CD4-positive, alpha-beta memory T cell (primary cell): ENCODE measurements at regions not wholly inside any gene's neighbourhood (a gene's known extent, or its start where the extent isn't known, plus 50 kb on each side); places are given as distances from the start of the nearest gene placed in this dataset.

Source experiments
- CTCF ChIA-PET: fragments of 350-600 bp; sonication (Branson Sonifier 250); formaldehyde crosslinking; loops from one replicate; lab custom pipeline; 2021; ENCODE audit warnings: inconsistent platforms; ENCODE audit not compliant: partially characterized antibody; lab: Charles Lee
- POLR2A ChIA-PET: fragments of 350-600 bp; sonication (Branson Sonifier 250); formaldehyde crosslinking; loops from one replicate; lab custom pipeline; 2021; ENCODE audit not compliant: partially characterized antibody; lab: Charles Lee
- DNase-seq, 5 donors: peaks; one replicate each; pipeline versions ENCODE4 v3.0.0 to v3.0.0-alpha.2; 2020 to 2022; ENCODE audit warnings: mixed read lengths in 1 of 5
- H3K27ac ChIP-seq: one replicate; pipeline ENCODE4 v1.7.0; 2013; ENCODE audit warnings: low read depth, low read length
- H3K27me3 ChIP-seq: 2 replicates; pipeline ENCODE4 v1.7.0; 2013; ENCODE audit warnings: mild to moderate bottlenecking, low read length, moderate library complexity; ENCODE audit not compliant: insufficient read depth
- H3K36me3 ChIP-seq: 2 replicates; pipeline ENCODE4 v1.7.0; 2013; ENCODE audit warnings: mild to moderate bottlenecking, low read length, moderate library complexity; ENCODE audit not compliant: insufficient read depth
- H3K4me1 ChIP-seq: 2 replicates; pipeline ENCODE4 v1.7.0; 2013; ENCODE audit warnings: mild to moderate bottlenecking, low read length, moderate library complexity; ENCODE audit not compliant: insufficient read depth
- H3K4me3 ChIP-seq, 2 donors: one replicate each; pipeline ENCODE4 v1.7.0; 2013; ENCODE audit warnings: low read length in 2 of 2, mild to moderate bottlenecking in 1 of 2
- H3K9me3 ChIP-seq, 2 donors: one replicate each; pipeline ENCODE4 v1.7.0; 2013; ENCODE audit warnings: low read length in 2 of 2, control low read depth in 1 of 2; ENCODE audit not compliant: control insufficient read depth in 1 of 2
- H3K27ac Mint-ChIP-seq, 7 donors: one replicate each; pipeline ENCODE4 v1.8.0; 2020 to 2021; ENCODE audit warnings: mixed read lengths in 7 of 7, mild to moderate bottlenecking in 6 of 7, inconsistent platforms in 3 of 7, moderate library complexity in 3 of 7
- H3K27me3 Mint-ChIP-seq, 2 donors: one replicate each; pipeline ENCODE4 v1.8.0; 2020 to 2021; ENCODE audit warnings: mixed read lengths in 2 of 2
- H3K36me3 Mint-ChIP-seq, 2 donors: one replicate each; pipeline ENCODE4 v1.8.0; 2020 to 2021; ENCODE audit warnings: mixed read lengths in 2 of 2, inconsistent platforms in 1 of 2, mild to moderate bottlenecking in 1 of 2
- H3K4me1 Mint-ChIP-seq, 4 donors: one replicate each; pipeline ENCODE4 v1.8.0; 2020 to 2021; ENCODE audit warnings: mixed read lengths in 4 of 4, mild to moderate bottlenecking in 1 of 4
- H3K4me3 Mint-ChIP-seq, 8 donors: one replicate each; pipeline ENCODE4 v1.8.0; 2020 to 2021; ENCODE audit warnings: mixed read lengths in 8 of 8, mild to moderate bottlenecking in 7 of 8, moderate library complexity in 6 of 8, inconsistent platforms in 3 of 8
- H3K9me3 Mint-ChIP-seq, 8 donors: one replicate each; pipeline ENCODE4 v1.8.0; 2020 to 2021; ENCODE audit warnings: mixed read lengths in 8 of 8, mild to moderate bottlenecking in 5 of 8, inconsistent platforms in 3 of 8, moderate library complexity in 1 of 8
- intact Hi-C: fragments of 100-400 bp; cut with micrococcal nuclease; formaldehyde crosslinking; loops from one replicate; pipeline ENCODE4 v1.15.1; 2023

DNA sequence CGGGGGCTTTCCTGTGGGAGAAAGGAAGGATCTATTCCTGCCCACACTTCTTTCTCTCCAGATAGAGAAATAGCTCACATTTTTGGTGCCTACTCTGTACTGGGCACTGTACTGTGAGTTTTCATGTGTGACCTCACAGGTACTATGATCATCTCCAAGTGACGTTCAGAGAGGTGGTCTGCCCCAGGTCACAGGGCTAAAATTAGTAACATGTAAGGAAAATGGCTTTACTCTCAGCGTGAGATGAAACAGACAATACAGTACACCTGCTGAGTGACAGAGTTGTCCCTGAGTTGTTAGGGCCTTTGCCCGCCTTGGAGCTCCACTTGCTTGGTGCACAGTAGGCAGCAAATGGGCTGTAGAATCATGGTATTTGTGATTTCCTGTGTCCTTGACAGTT, 306.1 kb upstream of the DMRT1 start:
- CTCF ChIA-PET: interaction anchor here (1.3 kb wide), 1 partner anchor 11 kb away, joined by 3 read pairs; no protein-coding TSS in a partner anchor
- POLR2A ChIA-PET: no interaction called here

DNA sequence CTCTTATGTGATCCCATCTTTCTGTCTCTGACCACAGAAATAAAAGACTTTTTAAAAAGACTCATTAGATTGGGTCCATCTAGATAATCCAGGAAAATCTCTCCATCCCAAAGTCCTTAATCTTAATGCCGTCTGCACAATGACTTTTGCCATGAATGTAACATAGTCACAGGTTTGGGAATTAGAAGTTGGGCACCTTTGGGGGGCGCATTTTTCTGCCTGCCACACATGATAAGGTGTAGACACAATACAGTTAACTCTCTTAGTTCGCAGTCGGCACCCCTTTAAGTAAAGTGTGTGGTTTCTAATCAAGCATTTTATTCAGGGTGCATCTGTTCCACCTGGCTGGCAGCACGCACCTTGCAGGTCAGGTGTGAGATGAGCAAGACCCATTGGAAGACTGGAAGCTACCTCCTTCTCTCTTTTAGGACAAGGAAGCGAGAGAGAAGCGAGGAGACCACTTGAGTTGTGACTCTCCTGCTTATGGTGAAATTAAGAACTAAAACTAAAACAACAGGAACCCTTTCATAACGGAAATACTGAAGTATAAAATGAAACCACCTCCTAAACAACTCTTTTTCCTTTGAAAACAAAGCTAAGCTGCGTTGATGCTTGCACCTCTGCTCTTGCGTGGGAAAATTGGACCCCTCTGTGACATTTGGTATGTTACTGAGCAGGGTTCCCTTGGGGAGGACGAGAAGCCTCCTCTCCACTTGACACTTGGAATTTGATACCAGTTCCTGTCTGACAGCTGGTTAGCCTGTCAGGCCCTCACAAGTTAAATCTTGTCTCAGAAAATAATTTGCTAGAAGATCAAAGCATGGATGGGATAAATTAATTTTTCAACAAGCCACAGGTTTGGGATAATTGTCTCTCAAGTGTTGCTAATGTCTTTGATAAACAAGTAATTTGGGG, 304.6 kb upstream of the DMRT1 start:
- Histone ChIP-seq H3K9me3 (no peaks in the 10 kb centered on the region), H3K27ac (no peak overlapping the region), H3K27me3 (no peaks in the 10 kb centered on the region), H3K4me3 (peak overlapping the region in 1 of 2 donors; percentile 25), H3K36me3 (no peaks in the 10 kb centered on the region), H3K4me1 (peaks cover 4% of the 10 kb centered on the region)
- peaks cover 0 to 6% of the 10 kb centered on the region in 2 donors for H3K36me3 Mint-ChIP-seq
- peaks cover 4 to 27% (median 11%) of the 10 kb centered on the region in 4 donors for H3K4me1 Mint-ChIP-seq
- peaks cover 0 to 9% (median under 1%) of the 10 kb centered on the region in 8 donors for H3K9me3 Mint-ChIP-seq
- peak overlapping the region in 6 of 7 donors; percentile 35 to 93 (median 82) for H3K27ac Mint-ChIP-seq
- CTCF ChIA-PET: interaction anchor here (1.3 kb wide), 1 partner anchor 13 kb away, joined by 3 read pairs; no protein-coding TSS in a partner anchor
- H3K4me3 Mint-ChIP-seq: peak overlapping the region; percentile 32 to 84 (median 78)
- intact Hi-C loops: loop anchor here (5.0 kb wide), 1 partner anchor 35 kb away; the partner anchor contains the start of gene KANK1
- peaks cover 0 to 2% of the 10 kb centered on the region in 2 donors for H3K27me3 Mint-ChIP-seq
- POLR2A ChIA-PET: interaction anchor here (1.7 kb wide), 1 partner anchor 33 kb away, joined by 8 read pairs; the partner anchor contains the start of gene KANK1
- no peak for DNase-seq

More for the DNA sequence above, 306.1 kb upstream of the DMRT1 start:
- no peak overlapping the region for H3K4me3 ChIP-seq
- Mint-ChIP-seq H3K4me3 (peak overlapping the region in 1 of 8 donors; percentile 57), H3K4me1 (peaks cover 4 to 27% (median 11%) of the 10 kb centered on the region in 4 donors), H3K36me3 (peaks cover 0 to 13% of the 10 kb centered on the region in 2 donors), H3K27me3 (peaks cover 0 to 7% of the 10 kb centered on the region in 2 donors), H3K27ac (peak overlapping the region in 1 of 7 donors; percentile 3), H3K9me3 (peaks cover 0 to 5% (median under 1%) of the 10 kb centered on the region in 8 donors)
- intact Hi-C loops: loop anchor here (5.0 kb wide), 1 partner anchor 33 kb away; the partner anchor contains the start of gene KANK1
- no peak for DNase-seq
- no peak overlapping the region for H3K27ac ChIP-seq
- H3K4me1 ChIP-seq: peaks cover 4% of the 10 kb centered on the region
- no peaks in the 10 kb centered on the region for H3K36me3 ChIP-seq
- no peaks in the 10 kb centered on the region for H3K27me3 ChIP-seq
- no peaks in the 10 kb centered on the region for H3K9me3 ChIP-seq

DNA sequence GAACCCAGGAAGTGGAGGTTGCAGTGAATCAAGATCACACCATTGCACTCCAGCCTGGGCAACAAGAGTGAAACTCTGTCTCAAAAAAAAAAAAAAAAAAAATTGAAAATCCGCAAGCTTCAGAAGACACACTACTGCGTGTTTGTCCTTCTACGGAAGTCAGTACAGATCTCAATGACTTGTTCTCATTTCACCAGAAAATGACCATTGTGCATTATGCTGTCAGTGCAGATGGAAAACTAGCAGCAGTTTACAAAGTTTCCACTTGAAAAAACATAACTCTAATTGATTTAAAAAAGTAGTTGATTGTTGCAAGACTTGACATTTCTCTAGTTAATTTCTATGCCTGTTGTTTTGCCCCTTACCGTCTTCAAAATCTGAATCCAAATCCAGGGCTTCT, 298.0 kb upstream of the DMRT1 start:
- Histone ChIP-seq H3K27me3 (no peaks in the 10 kb centered on the region), H3K27ac (no peak overlapping the region), H3K36me3 (no peaks in the 10 kb centered on the region), H3K4me1 (no peaks in the 10 kb centered on the region), H3K9me3 (no peaks in the 10 kb centered on the region), H3K4me3 (no peak overlapping the region)
- no peak overlapping the region for H3K4me3 Mint-ChIP-seq
- H3K4me1 Mint-ChIP-seq: peaks cover 2 to 15% (median 9%) of the 10 kb centered on the region in 4 donors
- peaks cover 0 to 2% of the 10 kb centered on the region in 2 donors for H3K27me3 Mint-ChIP-seq
- POLR2A ChIA-PET: no interaction called here
- DNase-seq: no peak
- CTCF ChIA-PET: no interaction called here
- H3K27ac Mint-ChIP-seq: no peak overlapping the region
- H3K9me3 Mint-ChIP-seq: peaks cover 0 to 9% (median 0%) of the 10 kb centered on the region in 8 donors
- H3K36me3 Mint-ChIP-seq: no peaks in the 10 kb centered on the region
- intact Hi-C loops: no loop called here

DNA sequence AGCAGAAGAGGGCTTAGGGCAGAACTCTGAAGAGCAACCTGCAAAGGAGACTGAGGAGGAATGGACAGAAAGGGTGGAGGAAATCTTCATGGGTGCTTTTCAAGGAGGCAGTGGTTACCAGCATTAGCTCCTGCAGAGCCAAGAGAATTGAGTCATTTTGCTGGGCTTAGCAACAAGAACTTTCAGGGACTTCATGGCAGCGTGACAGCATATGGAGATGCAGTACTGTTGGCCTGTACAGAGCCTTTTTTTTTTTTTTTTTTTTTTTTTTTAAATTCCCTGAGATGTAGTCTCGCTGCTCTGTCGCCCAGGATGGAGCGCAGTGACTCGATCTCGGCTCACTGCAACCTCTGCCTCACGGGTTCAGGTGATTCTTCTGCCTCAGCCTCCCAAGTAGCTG, 296.0 kb upstream of the DMRT1 start:
- Histone ChIP-seq H3K9me3 (no peaks in the 10 kb centered on the region), H3K27ac (no peak overlapping the region), H3K4me1 (no peaks in the 10 kb centered on the region), H3K4me3 (no peak overlapping the region), H3K27me3 (no peaks in the 10 kb centered on the region), H3K36me3 (no peaks in the 10 kb centered on the region)
- Mint-ChIP-seq H3K27me3 (peaks cover 0 to 7% of the 10 kb centered on the region in 2 donors), H3K36me3 (peaks cover 0 to 5% of the 10 kb centered on the region in 2 donors), H3K9me3 (peaks cover 0 to 3% (median 0%) of the 10 kb centered on the region in 8 donors), H3K27ac (no peak overlapping the region), H3K4me1 (peaks cover 2 to 15% (median 9%) of the 10 kb centered on the region in 4 donors), H3K4me3 (no peak overlapping the region)
- ChIA-PET CTCF (interaction anchor here (1.0 kb wide), 1 partner anchor 8 kb away, joined by 3 read pairs; no protein-coding TSS in a partner anchor), POLR2A (no interaction called here)
- no peak for DNase-seq
- intact Hi-C loops: no loop called here

DNA sequence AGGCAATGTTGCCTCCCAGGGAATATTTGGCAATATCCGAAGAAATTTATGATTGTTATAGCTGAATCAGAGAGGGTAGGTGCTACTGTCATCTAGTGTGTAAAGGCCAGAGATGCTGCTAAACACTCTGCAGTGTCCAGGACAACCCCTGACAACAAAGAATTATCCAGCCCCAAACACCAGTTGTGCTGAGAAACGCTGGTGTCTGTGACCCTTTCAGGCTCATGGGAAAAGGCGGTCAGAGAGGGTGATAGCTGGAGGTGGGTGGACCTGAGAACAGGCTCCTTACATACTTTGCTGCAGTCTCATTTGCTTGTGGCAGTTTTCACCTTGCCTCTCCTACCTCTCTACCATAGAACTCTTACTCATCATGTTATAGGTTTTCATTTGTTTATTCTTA, 295.3 kb upstream of the DMRT1 start:
- Mint-ChIP-seq H3K27me3 (peaks cover 0 to 9% of the 10 kb centered on the region in 2 donors), H3K36me3 (peaks cover 0 to 12% of the 10 kb centered on the region in 2 donors), H3K4me3 (no peak overlapping the region), H3K27ac (peak overlapping the region in 2 of 7 donors; percentile 10 to 70), H3K4me1 (peaks cover 2 to 15% (median 9%) of the 10 kb centered on the region in 4 donors), H3K9me3 (no peaks in the 10 kb centered on the region)
- POLR2A ChIA-PET: no interaction called here
- no peak for DNase-seq
- Histone ChIP-seq H3K4me1 (no peaks in the 10 kb centered on the region), H3K27ac (no peak overlapping the region), H3K36me3 (no peaks in the 10 kb centered on the region), H3K4me3 (no peak overlapping the region), H3K27me3 (no peaks in the 10 kb centered on the region), H3K9me3 (no peaks in the 10 kb centered on the region)
- CTCF ChIA-PET: interaction anchor here (0.6 to 1.5 kb wide), 3 partner anchors 42 to 102 kb away, joined by 3 to 4 read pairs (median 3); partner anchors contain the start of gene KANK1
- intact Hi-C loops: loop anchor here (2.0 kb wide), 1 partner anchor 75 kb away; no protein-coding TSS in a partner anchor

DNA sequence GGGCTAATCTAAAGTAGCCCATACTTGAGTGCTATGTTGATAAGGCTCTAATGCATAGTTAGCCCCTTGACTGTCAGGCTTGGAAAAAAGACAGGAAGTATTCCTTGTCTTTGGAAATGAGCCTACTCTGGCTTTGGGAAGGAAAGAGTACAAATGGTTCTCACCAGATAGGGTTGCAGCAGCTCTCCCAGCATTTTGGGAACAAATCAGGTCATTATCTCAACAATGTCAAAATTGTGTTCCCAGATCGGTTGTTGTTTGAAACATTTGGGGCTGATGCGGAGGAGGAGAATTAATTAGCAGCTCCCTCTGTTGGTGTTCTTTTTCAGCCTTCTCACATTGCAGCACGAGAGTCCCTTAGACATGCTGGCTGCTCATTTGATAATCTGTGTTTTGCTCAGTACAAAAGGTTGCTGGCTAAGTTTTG, 294.7 kb upstream of the DMRT1 start:
- peaks cover 0 to 7% of the 10 kb centered on the region in 2 donors for H3K27me3 Mint-ChIP-seq
- H3K9me3 Mint-ChIP-seq: no peaks in the 10 kb centered on the region
- DNase-seq: peak in 1 of 5 donors; percentile 14
- Histone ChIP-seq H3K4me3 (no peak overlapping the region), H3K27ac (no peak overlapping the region), H3K27me3 (no peaks in the 10 kb centered on the region), H3K9me3 (no peaks in the 10 kb centered on the region), H3K4me1 (no peaks in the 10 kb centered on the region), H3K36me3 (no peaks in the 10 kb centered on the region)
- peaks cover 0 to 12% of the 10 kb centered on the region in 2 donors for H3K36me3 Mint-ChIP-seq
- H3K4me1 Mint-ChIP-seq: peaks cover 2 to 15% (median 9%) of the 10 kb centered on the region in 4 donors
- intact Hi-C loops: loop anchor here (1.0 to 2.0 kb wide), 2 partner anchors 76 to 100 kb away; no protein-coding TSS in a partner anchor
- ChIA-PET POLR2A (no interaction called here), CTCF (interaction anchor here (0.6 to 1.5 kb wide), 3 partner anchors 42 to 102 kb away, joined by 3 to 4 read pairs (median 3); partner anchors contain the start of gene KANK1)
- H3K27ac Mint-ChIP-seq: no peak overlapping the region
- no peak overlapping the region for H3K4me3 Mint-ChIP-seq
